Transverse colon (tissue), 3 donors: ENCODE measurements at regions not wholly inside any gene's neighbourhood (a gene's known extent, or its start where the extent isn't known, plus 50 kb on each side); places are given as distances from the start of the nearest gene placed in this dataset.

ENCODE experiments used
- CTCF ChIP-seq, 5 experiments: fragments of 200-600 bp in 3 of 5; fragments of 450-650 bp in 2 of 5; sonication (generic) in 3 of 5; IDR thresholded peaks; 1 replicate in 2 of 5; 2 replicates in 3 of 5; pipeline ENCODE4 v1.5.1; 2016 to 2017; ENCODE audit warnings: antibody characterized with exemption in 5 of 5, inconsistent platforms in 3 of 5, mild to moderate bottlenecking in 2 of 5, moderate library complexity in 1 of 5
- POLR2A ChIP-seq: fragments of 450-650 bp; IDR thresholded peaks from one replicate; pipeline ENCODE4 v1.6.1; 2016; ENCODE audit warnings: antibody characterized with exemption, mild to moderate bottlenecking, moderate library complexity

GRCh38 chr3:6266135-6266534 is 594.8 kb upstream of the GRM7 start:
- TF ChIP-seq CTCF (IDR thresholded peaks at IDR 0.05) (no peak), POLR2A (no peak)
